GM18499 (cell line): ENCODE measurements at regions not wholly inside any gene's neighbourhood (a gene's known extent, or its start where the extent isn't known, plus 50 kb on each side); places are given as distances from the start of the nearest gene placed in this dataset.
"Not testable (repeated sequence)": the region's sequence is repeated elsewhere in the genome, so short reads cannot be mapped to it uniquely, and the experiment has no call there.

Source experiments
- ATAC-seq: cut with Tn5 transposase; IDR thresholded peaks from one replicate; pipeline ENCODE4 v1.9.1; 2021; ENCODE audit warnings: moderate number of reproducible peaks; ENCODE audit not compliant: insufficient read depth, unreplicated experiment

GRCh38 chr7:49643321-49643720 lies 130.1 kb upstream of the VWC2 start:
- ATAC-seq = no peak

DNA sequence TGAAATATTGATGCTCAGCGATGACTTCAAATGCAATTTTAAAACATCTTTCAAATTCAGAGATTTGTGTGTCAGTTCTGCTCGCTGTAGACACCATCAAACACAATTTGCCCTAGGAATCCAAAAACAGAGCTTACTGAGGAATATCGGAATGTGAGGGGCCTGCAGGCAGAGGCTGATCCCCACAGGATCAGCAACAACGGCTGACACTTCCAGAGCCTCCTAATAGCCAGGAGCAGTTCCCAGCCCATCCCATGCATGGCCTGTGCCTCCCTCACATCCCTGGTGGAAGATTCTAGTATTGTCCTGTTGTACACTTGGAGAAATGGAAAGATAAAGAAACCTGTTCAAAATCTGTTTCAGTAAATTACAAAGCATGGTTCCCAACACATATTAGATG lies 129.7 kb upstream of the VWC2 start:
- ATAC-seq = no peak

DNA sequence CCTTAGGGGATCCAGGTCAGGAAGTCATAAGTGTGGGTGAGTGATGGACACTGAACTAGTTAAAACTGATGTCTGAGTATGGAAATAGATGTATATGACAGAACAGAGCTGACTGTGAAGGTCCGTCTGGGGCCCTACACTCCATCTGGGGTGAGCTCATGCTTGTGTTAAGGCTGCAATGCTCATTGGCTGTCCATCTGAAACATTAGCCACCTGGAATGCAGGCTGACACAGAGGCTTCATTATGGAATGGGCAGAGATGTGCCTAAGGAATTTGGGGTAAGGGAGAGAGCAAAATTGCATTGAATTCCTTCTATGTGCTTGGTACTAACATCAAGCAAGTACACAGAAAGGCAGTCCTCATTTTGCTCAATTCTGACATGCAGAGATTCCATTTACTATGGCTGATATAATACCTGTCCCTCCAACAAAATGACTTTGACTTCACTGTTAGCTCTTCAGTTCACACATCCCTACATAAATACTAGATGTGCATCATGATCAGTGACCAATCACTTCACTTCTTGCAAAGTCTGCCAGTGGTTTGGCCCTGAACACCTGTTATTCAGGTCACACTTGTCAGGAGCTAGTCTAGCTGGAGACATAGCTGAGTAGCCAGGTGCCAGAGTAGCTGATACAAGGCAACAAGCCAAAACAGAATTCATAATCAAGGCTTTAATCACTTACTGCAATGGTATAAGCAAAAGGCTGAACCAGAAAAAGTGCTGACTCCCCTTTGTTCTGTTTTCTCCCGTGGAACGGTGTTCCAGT lies 128.9 kb upstream of the VWC2 start:
- no peak for ATAC-seq

GRCh38 chr7:49645296-49645695 lies 128.1 kb upstream of the VWC2 start:
- ATAC-seq = no peak

DNA sequence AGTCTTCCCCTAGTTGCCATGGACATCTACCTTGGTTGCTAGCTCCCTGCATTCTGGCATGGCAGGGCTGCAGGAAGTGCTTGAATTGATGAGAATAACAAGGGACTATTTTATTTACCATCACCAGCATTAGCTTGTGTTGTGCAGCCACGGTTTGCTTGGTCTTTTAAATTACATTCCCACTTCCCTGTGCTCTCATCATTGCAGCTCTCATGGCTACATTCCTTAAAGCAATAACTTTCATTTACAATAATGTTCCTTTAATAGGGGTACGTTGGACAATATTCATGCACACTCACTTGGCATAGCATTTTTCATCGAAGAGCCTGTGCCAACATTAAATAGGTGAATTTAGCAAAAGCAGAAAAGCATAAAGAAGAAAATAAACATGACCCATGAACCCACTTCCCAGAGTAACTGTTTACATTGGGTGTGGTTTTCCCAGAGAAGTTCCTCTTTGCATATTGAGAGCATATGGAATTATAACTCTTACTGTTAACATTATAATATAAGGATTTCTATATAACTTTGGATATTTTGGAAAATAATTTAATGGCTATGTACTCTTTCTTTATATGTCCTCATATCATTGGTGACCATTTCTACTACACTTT lies 113.2 kb upstream of the VWC2 start:
- ATAC-seq = no peak

- ATAC-seq = no peak
These were observed 112.5 kb upstream of the VWC2 start for GRCh38 chr7:49660976-49661375.

- not testable (repeated sequence) for ATAC-seq
These were observed 107.5 kb upstream of the VWC2 start for GRCh38 chr7:49665963-49666362.

DNA sequence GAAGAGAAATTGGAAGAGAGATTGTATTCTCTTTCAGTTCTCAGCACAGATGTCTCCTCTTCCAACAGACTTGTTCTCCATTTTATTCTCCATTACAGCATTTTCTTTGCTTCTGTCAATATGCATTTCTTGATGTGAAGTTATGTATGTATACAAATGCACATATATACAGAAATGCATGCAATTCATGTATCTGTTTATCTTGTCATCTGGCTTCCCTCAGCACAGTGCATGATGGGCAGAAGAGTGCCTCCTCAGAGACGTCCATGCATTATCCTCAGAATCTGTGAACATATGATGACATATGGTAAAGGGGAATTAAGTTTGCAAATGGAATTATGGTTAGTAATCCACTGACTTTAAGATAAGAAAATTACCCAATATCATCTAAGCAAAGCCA lies 106.7 kb upstream of the VWC2 start:
- ATAC-seq = no peak

DNA sequence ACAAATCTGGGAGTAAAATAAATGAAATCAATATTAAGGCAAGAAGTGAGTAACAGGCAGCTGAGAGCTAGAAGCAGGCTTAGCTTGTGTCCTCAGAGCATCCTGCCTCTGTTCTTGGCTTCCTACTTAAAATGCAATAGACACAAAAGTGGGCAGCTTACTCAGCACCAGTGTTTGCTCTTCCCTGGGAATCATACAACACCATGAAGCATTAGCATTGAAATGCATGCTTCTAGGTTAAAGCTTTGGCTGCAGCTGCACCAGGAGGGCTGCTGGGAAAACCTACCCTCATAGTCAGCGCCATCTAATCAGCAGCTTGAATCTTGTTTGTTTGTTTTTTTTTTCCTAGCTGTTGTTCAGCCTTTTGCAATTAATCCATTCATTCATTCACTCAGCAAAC lies 104.2 kb upstream of the VWC2 start:
- no peak for ATAC-seq

GRCh38 chr7:49669692-49670260 lies 103.7 kb upstream of the VWC2 start:
- ATAC-seq = no peak

DNA sequence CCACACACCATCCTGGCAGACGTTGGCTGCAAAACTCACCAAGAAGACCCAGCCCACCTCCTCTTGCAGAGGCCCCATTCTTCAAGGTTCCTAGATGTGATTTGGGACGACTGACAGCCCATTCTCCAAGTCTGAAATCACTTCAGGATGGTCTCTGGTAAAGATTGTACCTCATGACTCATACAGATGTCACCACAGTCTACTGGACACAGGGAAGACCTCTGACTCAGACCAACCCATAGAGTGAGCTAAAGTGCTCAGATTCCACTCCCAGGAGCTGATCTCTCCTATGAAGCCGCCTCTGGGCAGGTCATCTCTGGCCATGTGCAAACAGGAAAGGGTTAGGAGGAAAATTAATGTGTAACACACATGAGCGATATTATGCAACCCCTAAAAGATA lies 102.4 kb upstream of the VWC2 start:
- ATAC-seq = no peak

- ATAC-seq = no peak
These were observed 80.9 kb upstream of the VWC2 start for GRCh38 chr7:49692516-49692915.

DNA sequence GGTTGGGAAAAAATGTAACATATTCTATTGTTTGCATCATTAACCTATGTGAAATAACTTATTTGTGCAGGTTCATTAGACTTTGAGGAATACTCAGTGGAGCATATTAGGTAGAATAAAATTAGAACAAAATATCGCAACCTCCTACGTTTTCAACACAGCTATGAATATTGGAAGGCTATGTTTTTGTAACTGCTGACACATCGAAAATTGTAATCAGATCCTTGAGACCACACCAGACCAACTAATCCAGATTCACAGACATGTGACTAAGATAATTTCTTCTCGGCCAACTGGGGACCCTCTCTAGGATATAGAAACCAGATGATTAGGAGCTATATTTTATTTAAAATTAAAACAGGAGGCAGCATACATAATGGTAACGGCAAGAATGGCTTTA lies 77.5 kb upstream of the VWC2 start:
- no peak for ATAC-seq

DNA sequence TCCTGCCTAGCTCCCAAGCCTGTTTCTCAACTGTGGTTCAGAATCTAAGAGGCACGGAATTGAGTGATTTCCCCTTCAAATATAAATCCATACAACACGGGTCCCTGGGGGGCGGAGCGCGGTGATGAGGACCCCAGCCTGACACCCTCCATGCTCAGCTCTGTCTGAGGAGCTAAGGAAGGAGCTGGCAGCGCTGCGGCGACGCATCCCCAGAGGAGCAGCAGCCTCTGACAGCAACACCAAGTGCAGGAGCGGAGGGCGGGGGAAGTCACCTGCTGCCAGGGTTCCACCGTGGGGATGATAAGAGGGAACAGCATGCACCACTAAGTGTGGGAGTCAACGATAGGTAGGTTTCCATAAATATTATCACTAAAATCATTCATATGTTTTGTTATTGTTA lies 72.6 kb upstream of the VWC2 start:
- ATAC-seq = no peak

DNA sequence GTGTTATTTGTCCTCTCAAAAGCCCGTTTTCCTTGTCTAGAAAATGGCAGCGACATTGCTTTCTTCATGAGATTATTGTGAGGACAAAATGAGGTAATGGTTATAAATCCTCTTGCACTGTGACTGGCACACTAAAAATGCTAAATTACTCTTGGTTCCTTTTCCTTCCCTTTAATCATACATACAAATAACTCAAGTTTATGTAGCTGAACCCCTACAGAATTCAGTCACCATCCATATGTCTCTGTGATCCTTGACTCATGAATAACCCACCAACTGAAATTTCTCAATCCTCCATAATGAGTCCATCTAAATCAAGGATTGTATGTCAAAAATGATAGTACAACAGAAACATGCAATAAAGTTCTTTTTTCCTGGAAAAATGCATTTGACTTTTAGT lies 71.3 kb upstream of the VWC2 start:
- no peak for ATAC-seq

GRCh38 chr7:49703337-49703736 lies 70.1 kb upstream of the VWC2 start:
- ATAC-seq = no peak

DNA sequence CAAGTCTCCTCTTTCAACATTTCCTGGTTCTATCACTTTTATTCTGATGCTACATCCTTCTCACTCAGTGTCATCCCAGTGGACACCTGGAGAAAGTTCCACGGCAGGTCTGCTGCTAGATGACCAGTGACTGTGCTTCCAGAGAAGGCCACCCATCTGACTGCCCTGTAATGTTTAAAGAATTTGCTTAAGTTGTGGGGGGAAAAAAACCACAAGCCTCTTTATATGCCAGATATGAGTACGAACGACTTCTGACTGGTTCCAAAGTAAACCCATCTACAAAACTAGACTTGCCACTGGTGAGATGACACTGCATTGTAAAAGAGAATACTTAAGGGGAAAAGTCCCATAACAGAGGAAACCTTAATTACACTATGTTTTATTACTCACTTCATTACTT lies 69.6 kb upstream of the VWC2 start:
- ATAC-seq = no peak

DNA sequence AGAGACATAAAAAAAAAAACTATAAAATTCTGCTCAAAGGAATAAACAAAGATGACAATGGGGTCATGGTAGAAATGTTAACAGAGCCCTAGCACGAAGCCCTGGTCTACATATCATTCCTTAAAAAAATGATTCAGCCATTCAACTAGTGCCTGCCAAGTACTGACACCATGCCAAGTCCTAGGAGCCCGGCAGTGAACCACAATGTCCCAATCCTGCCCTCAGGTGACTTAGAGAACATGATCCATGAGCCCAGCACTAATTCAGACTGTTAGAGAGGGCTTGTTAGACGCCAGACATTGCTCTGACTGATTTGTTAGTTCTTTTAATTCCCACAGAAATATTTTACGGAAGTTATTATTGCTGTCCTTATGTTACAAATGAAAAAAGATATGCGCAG lies 67.3 kb upstream of the VWC2 start:
- ATAC-seq = no peak

DNA sequence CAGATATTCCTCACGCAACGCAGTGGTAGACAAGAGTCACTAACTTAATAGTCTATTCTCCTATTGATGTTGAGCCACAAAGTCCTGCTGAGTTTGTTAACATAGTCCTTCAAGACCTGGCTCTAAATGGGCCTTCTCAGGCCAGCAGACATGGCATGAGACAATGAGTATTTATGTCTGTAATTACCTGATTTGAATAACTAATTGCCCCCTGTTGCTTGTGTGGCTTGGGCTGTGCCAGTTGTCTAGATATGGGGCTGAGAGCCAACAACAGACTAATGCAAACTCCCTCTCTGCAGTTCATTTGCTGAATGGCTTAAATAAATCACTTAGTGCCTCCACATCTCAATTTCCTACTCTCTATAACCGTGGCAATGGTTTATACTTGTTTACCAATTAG lies 65.5 kb upstream of the VWC2 start:
- ATAC-seq = no peak

DNA sequence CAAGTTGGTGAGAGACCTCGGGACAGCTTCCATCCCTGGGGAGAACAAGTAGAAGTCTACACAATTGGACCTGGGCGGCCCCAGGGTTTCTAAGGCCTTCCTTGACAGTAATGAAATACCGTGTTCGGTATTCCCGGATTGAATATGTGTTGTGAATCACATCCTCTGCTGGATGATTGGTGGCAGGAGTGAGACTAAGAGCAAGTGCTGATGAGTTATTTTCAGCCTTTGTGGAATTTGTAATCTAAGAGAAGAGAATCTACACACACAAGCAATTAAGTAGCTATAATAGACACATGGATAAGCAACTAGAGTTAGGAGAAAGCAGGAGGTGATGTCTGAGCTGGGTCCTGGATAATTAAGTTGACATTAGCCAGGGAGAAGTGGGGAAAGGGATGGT lies 64.8 kb upstream of the VWC2 start:
- no peak for ATAC-seq

DNA sequence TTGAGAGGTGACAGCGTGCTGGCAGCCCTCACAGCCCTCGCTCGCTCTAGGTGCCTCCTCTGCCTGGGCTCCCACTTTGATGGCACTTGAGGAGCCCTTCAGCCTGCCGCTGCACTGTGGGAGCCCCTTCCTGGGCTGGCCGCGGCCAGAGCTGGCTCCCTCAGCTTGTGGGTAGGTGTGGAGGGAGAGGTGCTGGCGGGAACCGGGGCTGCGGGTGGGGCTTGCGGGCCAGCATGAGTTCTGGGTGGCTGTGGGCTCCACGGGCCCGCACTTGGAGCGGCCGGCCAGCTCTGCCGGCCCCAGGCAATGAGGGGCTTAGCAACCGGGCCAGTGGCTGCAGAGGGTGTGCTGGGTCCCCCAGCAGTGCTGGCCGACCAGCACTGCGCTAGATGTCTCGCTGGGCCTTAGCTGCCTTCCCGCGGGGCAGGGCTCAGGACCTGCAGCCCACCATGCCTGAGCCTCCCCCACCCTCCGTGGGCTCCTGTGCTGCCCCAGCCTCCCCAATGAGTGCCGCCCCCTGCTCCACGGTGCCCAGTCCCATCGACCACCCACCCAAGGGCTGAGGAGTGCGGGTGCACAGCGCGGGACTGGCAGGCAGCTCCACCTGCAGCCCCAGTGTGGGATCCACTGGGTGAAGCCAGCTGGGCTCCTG lies 62.2 kb upstream of the VWC2 start:
- ATAC-seq = not testable (repeated sequence)
